Neural cell (in vitro differentiated cells): ENCODE measurements at regions not wholly inside any gene's neighbourhood (a gene's known extent, or its start where the extent isn't known, plus 50 kb on each side); places are given as distances from the start of the nearest gene placed in this dataset.

ENCODE experiments used
- CTCF ChIP-seq: fragments of 450-650 bp; IDR thresholded peaks from 2 replicates; pipeline ENCODE4 v1.5.1; 2014; ENCODE audit warnings: antibody characterized with exemption, mild to moderate bottlenecking, moderate library complexity; ENCODE audit not compliant: poor library complexity, severe bottlenecking
- EZH2 ChIP-seq: fragments of 200-600, 300-800 bp; shearing (Covaris generic), sonication (generic); IDR thresholded peaks from 2 replicates; pipeline ENCODE4 v1.6.1; 2014; ENCODE audit warnings: antibody characterized with exemption, low read length, borderline replicate concordance, mild to moderate bottlenecking; ENCODE audit not compliant: insufficient read depth, poor library complexity, severe bottlenecking
- MXI1 ChIP-seq: fragments of 450-650 bp; conservative IDR thresholded peaks from 2 replicates; pipeline ENCODE4 v1.6.1; 2014; ENCODE audit warnings: antibody characterized with exemption, mild to moderate bottlenecking; ENCODE audit not compliant: poor library complexity, severe bottlenecking
- POLR2AphosphoS5 ChIP-seq: IDR thresholded peaks from 2 replicates; pipeline ENCODE4 v1.6.1; 2012
- REST ChIP-seq: IDR thresholded peaks from 2 replicates; pipeline ENCODE4 v1.6.1; 2012; ENCODE audit warnings: borderline replicate concordance
- TAF1 ChIP-seq: IDR thresholded peaks from 2 replicates; pipeline ENCODE4 v1.6.1; 2012; ENCODE audit warnings: low read depth

- TF ChIP-seq MXI1 = no peak
- no peak for TF ChIP-seq TAF1
- no peak for TF ChIP-seq CTCF
- no peak for TF ChIP-seq REST
- TF ChIP-seq POLR2AphosphoS5 = no peak
- TF ChIP-seq EZH2 = no peak
Measured at GRCh38 chr3:3499987-3500386, 299.2 kb upstream of the LRRN1 start.
